HFFc6 (cell line): ENCODE measurements at regions not wholly inside any gene's neighbourhood (a gene's known extent, or its start where the extent isn't known, plus 50 kb on each side); places are given as distances from the start of the nearest gene placed in this dataset.

ENCODE experiments used
- DNase-seq: peaks from one replicate; pipeline ENCODE4 v3.0.0-alpha.2; 2018
- H3K27ac Mint-ChIP-seq: 2 replicates; pipeline ENCODE4 v1.8.0; 2020; ENCODE audit warnings: mild to moderate bottlenecking, mixed read lengths
- H3K27me3 Mint-ChIP-seq: 2 replicates; pipeline ENCODE4 v1.8.0; 2021; ENCODE audit warnings: mild to moderate bottlenecking, moderate library complexity, mixed read lengths; ENCODE audit not compliant: insufficient read depth
- H3K36me3 Mint-ChIP-seq: 2 replicates; pipeline ENCODE4 v1.8.0; 2021; ENCODE audit warnings: low read depth, mixed read lengths
- H3K4me1 Mint-ChIP-seq: 2 replicates; pipeline ENCODE4 v1.8.0; 2020; ENCODE audit warnings: low read depth, mixed read lengths
- H3K4me3 Mint-ChIP-seq: 2 replicates; pipeline ENCODE4 v1.8.0; 2020; ENCODE audit warnings: mild to moderate bottlenecking, moderate library complexity, mixed read lengths
- H3K9me3 Mint-ChIP-seq: 2 replicates; pipeline ENCODE4 v1.8.0; 2020; ENCODE audit warnings: mild to moderate bottlenecking, mixed read lengths
- TF ChIP-seq, protein P1 (sequence below): fragments of 200-600 bp; sonication (generic); IDR thresholded peaks from 2 replicates; pipeline ENCODE4 v1.5.0; 2021; ENCODE audit warnings: antibody characterized with exemption, mild to moderate bottlenecking

DNA sequence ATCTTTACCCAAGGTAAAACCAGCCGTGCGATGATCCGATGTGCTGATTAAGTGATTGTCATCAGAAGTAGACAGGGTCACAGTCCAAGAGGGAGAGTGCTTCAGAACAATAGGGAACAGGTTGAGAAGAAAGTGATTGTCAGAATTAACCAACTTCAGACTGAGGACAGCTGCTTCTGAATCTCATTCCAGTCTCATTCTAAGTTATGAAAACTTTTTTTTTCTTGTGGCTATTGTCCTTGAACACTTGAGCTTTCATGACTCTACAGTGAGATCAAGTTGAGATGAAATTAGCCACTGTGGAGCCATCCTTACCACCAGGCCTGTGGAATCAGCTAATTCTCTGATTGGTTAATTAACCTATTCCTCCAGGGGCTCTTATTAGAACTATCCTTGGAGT, 159.9 kb upstream of the WWC1 start:
- H3K4me3 Mint-ChIP-seq, result no peak overlapping the region
- TF ChIP-seq, protein P1, sequence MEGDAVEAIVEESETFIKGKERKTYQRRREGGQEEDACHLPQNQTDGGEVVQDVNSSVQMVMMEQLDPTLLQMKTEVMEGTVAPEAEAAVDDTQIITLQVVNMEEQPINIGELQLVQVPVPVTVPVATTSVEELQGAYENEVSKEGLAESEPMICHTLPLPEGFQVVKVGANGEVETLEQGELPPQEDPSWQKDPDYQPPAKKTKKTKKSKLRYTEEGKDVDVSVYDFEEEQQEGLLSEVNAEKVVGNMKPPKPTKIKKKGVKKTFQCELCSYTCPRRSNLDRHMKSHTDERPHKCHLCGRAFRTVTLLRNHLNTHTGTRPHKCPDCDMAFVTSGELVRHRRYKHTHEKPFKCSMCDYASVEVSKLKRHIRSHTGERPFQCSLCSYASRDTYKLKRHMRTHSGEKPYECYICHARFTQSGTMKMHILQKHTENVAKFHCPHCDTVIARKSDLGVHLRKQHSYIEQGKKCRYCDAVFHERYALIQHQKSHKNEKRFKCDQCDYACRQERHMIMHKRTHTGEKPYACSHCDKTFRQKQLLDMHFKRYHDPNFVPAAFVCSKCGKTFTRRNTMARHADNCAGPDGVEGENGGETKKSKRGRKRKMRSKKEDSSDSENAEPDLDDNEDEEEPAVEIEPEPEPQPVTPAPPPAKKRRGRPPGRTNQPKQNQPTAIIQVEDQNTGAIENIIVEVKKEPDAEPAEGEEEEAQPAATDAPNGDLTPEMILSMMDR, result no peak
- no peak for DNase-seq
- H3K27ac Mint-ChIP-seq, result no peak overlapping the region
- peaks cover 14% of the 10 kb centered on the region for H3K4me1 Mint-ChIP-seq
- no peaks in the 10 kb centered on the region for H3K9me3 Mint-ChIP-seq
- H3K36me3 Mint-ChIP-seq, result no peaks in the 10 kb centered on the region
- peaks cover 12% of the 10 kb centered on the region for H3K27me3 Mint-ChIP-seq

DNA sequence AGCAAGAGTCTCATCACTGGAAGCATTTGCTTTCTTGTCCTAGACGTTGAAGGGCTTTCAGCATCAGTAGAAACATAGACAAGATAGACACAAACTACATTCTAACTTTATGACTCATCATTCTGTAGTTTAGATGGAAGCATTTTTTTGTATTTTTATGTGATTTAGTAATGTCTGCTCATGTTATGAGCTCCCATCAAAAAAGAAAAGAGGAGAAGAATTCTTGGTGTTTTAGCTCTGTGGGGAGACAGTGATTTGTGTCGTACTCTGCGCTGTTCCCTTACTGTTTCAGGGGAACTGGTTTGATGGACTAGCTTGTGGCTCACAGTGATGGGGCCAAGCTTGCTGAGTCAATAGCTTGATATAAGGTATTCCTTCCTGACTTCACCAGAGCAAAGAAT, 159.2 kb upstream of the WWC1 start:
- Mint-ChIP-seq H3K36me3 (no peaks in the 10 kb centered on the region), H3K27ac (no peak overlapping the region), H3K4me3 (no peak overlapping the region), H3K27me3 (peaks cover 10% of the 10 kb centered on the region; the same call in 1 of the 2 replicates), H3K9me3 (no peaks in the 10 kb centered on the region), H3K4me1 (peaks cover 14% of the 10 kb centered on the region)
- TF ChIP-seq, protein P1, result no peak
- DNase-seq, result no peak

DNA sequence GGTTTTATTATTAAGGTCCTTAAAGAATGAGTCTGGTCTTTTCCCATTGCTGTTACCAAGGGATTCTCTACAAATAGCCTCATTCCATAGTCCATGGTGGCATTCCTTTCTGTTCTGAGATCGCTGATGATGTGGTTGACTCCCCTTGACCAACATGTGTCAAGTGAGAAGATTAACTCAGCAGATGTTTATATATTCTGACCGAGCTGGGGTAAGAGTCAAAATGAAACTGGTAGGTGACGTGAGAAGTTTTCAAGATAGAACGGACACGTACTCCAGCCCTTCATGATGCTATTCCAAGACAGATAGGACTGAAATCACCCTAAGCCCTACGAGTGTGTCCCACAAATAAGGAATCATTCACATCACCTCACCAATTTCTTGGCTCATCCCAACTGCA, 155.5 kb upstream of the WWC1 start:
- H3K27me3 Mint-ChIP-seq, result peaks cover 10% of the 10 kb centered on the region
- DNase-seq, result no peak
- TF ChIP-seq, protein P1, result no peak
- no peak overlapping the region for H3K4me3 Mint-ChIP-seq
- no peaks in the 10 kb centered on the region for H3K9me3 Mint-ChIP-seq
- peaks cover 14% of the 10 kb centered on the region for H3K4me1 Mint-ChIP-seq
- H3K36me3 Mint-ChIP-seq, result no peaks in the 10 kb centered on the region
- H3K27ac Mint-ChIP-seq, result no peak overlapping the region

DNA sequence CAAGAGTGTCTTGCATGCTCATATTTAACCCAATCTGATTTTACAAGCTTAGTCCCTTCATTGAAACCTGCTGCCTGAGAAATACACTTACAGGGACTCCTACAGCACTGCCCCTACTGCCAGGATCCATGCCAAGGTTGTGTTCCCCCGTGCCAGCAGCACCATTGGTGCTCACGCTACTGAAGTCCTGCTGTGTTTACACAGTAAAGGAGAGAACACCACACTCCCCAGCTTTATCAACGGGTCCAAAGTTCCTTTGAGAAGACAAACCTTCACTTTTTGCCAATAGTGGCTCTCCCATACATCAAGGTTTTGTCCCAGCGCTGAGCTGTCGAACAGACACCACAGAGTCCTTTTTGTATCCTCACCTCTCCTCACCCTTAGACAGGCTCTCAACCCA, 155.1 kb upstream of the WWC1 start:
- H3K9me3 Mint-ChIP-seq, result no peaks in the 10 kb centered on the region
- H3K27me3 Mint-ChIP-seq, result peaks cover 10% of the 10 kb centered on the region
- no peak for DNase-seq
- TF ChIP-seq, protein P1, result no peak
- no peak overlapping the region for H3K27ac Mint-ChIP-seq
- no peaks in the 10 kb centered on the region for H3K36me3 Mint-ChIP-seq
- H3K4me1 Mint-ChIP-seq, result peaks cover 14% of the 10 kb centered on the region
- no peak overlapping the region for H3K4me3 Mint-ChIP-seq

DNA sequence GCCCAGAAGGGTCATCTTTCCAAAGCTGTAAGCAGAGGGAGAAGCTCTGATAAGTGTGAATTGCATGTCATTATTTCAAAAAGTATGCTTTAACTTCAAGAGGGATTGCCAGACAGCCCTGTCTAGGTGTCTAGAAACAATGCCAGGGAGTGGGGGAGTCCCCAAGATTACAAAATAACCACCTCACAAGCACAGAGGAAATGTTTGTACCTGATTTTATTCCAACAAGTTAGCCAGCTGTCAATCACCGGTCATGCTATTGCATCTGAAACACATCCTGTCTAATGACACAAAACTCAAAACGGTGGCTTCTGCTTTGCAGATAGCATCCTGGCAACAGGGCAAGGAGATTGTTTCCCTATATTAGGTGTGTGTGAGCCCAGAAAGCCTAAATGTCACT, 154.2 kb upstream of the WWC1 start:
- H3K4me1 Mint-ChIP-seq, result peaks cover 7% of the 10 kb centered on the region
- peaks cover 10% of the 10 kb centered on the region for H3K27me3 Mint-ChIP-seq
- no peak overlapping the region for H3K4me3 Mint-ChIP-seq

More for the DNA sequence above, 154.2 kb upstream of the WWC1 start:
- DNase-seq, result no peak
- TF ChIP-seq, protein P1, result no peak
- H3K36me3 Mint-ChIP-seq, result no peaks in the 10 kb centered on the region
- no peak overlapping the region for H3K27ac Mint-ChIP-seq
- H3K9me3 Mint-ChIP-seq, result no peaks in the 10 kb centered on the region
